ENCODE measurements at regions not wholly inside any gene's neighbourhood (a gene's known extent, or its start where the extent isn't known, plus 50 kb on each side); places are given as distances from the start of the nearest gene placed in this dataset.
"Not testable (repeated sequence)": the region's sequence is repeated elsewhere in the genome, so short reads cannot be mapped to it uniquely, and the experiment has no call there.

DNA sequence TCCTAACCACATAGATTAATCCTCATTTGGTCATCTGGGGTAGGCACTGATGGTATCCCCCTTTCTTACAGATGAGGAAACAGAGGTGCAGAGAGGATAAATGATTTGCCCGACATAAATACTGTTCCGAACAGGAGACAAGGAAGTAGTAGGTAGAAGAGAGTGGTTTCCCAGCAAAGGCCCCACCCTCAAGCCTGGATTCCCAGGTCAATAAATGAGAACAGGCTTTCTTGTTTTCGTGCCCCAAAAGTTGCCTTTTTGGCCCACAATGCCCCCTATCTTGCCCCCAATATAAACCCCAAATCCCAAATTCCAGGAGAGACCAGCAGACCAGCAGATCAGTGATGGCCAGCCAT, 125.5 kb upstream of the PRR20G start:
- no peak for DNase-seq

DNA sequence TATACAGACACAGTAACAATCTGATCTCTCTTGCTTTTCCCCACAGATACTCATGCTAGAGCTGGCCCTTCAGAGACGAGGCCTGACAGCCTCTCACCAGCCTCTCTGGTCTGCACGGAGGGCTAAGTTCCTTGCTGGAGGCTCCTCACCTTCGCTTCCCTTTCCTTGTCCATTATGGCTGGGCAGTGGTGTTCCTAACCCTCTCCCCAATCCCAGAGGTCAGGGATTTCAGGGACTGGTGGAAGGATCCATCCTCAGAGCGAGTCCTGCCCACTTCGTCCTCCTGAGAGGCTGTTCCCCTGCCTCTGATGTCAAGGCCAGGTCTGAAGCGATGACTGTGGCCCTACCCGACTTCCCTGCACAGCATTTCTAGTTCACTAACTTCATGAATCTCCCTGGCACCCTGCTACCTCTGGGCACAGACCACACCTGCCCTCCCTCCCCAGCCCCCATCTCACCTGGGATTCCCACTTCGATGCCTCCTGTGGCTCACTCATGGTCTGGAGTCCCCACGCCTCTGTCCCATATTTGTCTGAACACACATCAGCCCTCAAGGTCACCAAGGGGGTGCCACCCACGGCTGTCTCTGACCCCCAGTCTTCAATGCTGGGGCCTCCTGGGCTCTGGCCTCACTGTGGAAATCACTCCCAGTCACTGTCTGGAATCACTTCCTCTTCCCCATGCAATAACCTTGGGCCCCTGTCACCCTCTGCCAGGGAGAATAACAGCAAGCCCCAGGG, 124.9 kb upstream of the PRR20G start:
- no peak for DNase-seq

DNA sequence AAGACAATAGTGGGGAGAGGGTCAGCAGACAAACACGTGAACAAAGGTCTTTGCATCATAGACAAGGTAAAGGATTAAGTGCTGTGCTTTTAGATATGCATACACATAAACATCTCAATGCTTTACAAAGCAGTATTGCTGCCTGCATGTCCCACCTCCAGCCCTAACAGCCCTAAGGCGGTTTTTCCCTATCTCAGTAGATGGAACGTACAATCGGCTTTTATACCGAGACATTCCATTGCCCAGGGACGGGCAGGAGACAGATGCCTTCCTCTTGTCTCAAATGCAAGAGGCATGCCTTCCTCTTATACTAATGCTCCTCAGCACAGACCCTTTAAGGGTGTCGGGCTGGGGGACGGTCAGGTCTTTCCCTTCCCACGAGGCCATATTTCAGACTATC, 124.0 kb upstream of the PRR20G start:
- DNase-seq = not testable (repeated sequence)

DNA sequence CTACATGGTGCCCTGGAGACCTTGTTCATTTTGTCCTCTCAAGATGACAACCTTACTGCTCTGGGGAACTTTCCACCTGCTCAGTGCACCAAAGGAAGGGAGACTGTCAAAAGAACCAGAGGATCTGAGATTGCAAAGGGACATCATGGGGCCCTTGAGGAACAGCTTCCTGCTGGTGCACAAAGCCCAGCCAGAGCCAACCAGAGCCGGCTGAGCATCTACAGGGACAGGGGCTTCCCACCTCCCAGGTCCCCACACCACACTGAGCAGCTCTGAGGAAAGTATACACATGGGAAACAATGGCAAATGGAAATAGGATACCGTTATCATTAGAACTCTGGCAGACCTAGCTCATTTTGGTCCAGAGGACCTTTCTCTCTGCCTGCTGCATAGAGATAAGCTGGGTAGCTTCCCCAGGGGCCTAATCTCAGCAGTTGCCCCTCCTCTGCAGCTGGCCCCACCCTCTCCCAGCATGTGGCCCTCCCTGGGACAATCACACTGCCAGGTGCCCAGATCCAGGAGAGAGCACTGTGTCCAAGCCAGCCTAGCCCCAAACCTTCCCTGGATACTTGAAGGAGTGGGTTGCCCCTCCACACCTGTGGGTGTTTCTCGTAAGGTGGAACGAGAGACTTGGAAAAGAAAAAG, 123.4 kb upstream of the PRR20G start:
- no peak for DNase-seq

DNA sequence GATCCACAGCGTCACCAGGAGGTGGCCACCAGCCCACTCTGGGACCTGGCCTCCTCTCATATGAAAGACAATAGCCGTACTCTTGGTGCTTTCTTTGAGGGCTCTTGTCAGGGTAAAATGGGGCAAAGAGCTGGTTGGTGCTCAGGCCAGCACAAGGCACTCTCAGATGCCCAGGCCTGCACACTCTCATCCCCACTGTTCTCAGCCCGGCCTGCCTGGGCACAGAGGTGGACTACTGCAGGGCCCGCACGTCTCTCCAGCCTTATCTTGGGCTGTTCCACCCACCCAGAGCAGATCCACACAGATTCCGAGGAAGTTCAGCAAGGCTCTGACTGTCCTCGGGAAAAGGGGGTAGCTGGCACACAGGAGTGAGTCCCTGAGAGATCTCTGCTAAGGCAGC, 122.8 kb upstream of the PRR20G start:
- DNase-seq = no peak

DNA sequence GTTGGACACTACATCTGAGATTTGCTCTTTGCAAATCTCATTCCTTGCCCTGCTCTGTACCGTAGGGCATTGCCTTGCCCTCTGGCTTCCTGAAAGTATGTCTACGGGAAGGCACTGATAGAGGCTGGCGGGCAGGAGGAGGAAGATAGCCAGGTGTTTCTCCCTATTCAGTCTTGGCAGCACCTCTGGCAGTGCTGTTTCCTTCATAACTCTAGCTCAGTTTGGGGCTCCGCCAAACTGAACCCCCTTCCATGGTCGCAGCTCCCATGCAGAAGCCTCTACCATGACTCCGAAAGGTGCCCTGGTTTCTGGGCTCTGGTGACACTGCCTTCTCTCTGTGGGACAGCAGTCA, 122.3 kb upstream of the PRR20G start:
- DNase-seq = no peak

DNA sequence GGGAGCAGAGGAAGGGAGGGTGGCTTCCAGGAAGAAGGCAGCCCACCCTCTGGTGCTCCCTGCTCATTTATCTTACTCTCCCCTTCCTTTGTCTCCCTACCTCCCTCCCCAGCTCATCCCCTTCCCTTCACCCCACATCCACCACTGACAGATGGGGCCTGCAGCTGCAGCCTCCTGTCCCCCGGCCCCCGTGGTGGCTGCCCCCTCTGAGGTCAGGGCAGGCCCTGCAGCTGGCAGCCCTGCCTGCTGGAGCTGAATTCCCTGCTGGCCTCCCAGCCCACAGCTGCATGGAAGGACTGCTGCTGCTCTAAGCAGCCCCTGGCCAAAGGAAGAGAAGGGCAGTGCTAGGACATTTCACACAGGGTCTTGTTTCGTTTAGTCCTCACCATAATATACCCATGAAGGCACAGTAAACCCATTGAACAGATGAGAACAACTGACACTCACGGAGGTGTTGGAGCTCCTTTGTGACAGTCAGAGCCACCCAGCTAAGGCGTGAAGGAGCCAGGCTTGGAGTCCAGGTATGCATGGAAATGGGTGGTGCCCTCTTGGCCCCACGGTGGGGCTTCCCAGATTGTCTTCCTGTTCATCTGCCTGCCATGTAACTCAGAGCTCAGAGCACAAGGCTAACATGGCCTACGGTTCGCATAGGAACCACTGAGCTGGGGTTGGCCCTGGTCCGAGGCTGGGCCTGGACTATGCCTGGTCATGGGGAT, 121.7 kb upstream of the PRR20G start:
- no peak for DNase-seq

DNA sequence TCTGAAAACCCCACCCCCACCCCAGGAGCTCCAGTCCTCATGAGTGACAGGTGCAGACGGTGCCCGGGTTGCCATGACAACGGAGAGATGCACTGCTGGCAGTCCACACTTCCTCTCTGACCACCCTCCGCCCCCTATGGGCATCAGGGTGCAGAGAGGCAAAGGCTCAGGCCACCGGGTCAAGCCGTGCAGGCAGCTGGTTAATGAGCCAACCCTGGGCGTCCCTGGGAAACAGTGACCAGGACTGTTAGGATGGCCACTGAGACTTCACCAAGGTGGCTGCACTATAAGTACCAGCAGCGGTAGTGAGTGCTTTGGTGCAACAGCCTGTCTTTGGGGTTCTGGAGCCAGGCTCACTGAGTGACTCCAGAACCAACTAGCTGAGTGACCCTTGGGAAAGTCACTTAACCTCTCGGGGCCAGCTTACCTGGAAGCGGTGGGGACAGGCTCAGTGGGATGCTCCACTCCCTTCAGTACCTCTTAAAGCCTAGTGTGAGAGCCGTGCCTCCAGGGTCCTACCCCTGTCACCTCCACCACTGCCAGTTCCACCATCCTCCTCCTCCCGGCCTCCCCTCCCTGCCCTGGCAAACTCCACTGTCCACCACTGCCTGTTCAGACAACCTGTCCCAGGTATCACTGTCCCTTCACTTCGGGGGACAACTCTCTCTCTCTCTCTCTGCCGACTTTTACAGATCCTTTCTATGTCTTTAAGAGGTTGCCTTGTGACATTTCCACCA, 121.0 kb upstream of the PRR20G start:
- peak; percentile 5 for DNase-seq

DNA sequence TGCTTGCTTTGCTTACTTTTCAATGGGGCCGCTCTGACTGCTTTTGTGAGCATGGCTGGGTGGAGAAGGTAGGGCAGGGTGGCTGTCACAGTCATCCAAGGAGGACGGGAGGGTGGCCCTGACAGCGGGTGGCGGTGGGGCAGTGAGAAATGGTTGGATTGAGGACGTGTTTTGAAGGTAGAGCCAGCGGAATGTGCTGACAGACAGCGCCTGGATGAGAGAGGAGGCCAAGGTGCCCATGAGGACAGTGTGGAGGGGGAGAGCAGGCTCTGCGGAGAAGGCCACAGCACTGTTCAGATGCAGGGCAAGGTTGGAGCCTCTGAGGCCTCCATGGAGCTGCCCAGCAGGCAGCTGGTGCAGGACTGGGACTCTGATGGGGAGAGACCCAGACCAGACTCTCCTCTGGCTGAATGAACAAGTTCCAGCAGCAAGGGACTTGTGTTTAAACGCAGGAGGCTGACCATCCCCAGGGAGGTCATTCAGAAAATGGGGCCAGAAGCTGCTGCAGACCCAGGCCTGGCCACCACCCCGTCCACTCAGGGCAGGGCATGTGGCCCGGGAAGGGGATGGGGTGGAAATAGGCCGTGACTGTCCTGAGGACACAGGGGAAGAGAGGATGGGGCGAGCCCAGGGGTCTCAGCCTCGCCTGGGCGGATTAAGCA, 120.3 kb upstream of the PRR20G start:
- DNase-seq = no peak

DNA sequence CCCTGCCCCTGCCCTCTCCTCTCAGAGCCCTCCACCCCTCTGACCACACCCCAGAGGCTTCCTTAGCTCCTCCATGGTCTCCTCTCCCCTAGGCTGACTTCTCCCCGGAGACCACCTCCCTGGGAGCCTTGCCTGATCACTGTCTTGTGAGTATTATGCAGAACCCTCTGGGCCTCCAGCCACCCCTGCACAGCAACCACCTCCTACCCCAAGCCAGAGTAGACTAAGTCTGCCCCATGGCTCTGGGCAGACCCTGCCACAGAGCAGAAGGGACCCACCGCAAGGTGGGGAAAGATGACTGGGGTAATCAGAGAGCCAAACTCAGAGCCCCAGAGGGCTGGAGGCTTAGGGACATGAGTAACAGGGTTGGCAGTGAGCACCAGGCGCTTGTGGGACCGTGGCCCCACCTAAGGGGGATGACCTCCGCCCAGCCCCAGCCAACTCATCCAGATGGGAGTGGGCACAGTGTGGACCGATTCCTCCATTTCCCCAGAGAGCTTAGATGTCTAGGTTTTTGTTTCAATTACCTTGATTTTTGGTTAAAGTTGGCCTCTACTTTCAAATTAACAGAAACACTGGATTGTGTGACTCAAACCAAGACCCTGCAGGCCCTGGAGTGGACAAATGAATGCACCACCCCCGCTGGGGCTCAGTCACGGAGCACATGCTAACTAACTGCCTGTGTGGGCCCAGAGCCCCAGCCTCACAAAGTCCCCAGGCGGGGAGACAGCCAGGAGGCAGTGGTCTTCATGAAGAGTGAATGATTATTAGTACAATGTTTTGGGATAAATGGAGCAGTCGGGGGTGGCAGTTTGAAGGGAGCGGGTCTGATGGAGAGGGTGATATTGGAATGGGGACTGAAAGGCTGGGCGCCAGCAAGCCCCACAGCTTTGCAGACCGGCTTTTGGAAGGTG, 119.4 kb upstream of the PRR20G start:
- DNase-seq = no peak

DNA sequence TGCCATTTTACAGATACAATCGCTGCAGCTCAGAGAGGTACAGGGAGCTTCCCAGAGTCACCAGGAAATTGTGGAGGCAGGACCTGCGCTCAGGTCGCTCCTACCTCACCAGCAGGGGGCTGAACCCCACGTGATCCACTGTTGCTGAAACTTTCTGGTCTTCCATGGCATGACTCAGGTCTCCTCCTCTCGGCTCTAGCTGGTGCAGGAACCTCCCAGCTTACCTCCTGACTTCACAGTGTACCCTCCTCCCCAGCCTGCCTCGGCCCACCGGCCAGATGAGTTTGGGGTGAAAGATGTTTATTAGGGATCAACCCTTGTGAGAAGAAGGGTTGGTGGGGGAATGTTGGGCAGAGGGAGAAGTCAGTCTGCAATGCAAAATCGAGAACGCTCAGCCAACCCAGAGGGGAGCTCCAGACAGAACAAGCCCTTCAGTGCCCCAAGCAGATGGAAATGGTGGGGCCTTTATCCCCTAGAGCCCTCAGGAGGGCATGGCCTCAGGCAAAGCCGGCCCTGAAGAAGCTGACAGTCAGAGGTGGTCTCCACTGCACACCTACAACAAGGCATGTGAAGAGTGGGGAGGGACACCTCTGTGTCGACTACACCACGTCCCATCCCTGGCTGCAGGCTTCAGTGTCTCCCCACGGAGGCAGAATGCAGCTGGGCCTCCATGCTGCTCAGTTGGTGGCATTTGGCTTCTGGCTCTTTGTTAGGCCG, 118.6 kb upstream of the PRR20G start:
- no peak for DNase-seq

DNA sequence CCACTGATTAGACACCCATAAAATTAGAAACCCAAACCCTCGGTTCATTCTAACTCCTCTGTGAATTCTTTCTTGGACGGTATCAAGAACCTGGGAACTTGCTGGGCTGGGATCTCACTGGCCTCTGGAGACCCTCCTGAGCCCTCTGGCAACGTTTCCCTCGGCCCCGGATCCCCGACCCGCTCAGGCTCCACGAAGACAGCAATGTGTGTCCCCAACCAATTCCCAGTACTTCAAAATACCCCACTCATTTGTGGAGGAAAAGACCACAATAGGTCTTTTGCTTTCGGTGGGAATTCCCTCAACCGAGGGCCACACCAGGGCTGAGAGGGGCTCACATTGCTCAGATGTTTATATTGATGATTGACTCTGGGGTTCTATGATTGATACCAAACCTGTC, 117.9 kb upstream of the PRR20G start:
- no peak for DNase-seq

DNA sequence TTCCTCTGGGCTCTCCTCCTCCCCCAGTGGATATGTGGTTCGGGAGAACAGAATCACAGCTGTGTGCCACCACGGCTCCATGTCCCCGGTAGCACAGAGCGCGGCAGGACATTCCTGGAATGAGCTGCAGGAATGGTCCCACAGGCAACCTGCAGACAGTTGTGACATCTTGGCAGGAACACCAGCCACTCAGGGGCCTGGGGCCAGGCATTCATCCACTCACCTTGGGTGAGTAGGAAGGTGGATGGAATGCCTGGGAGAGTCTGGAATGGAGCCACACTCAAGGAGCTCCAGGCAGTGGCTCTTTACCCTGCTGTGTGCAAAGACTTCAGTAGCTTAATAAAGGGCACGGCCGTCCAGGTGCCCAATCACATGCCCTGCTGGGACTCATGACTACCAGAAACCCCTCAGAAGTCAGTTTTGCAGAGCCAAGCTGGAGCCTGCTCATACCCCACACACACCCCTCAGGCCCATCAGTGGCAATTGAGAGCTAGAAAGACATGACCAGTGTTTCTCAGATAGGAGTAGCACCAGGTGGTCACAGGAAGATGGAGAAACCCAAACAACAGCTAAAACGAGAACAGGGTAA, 117.3 kb upstream of the PRR20G start:
- DNase-seq = no peak

DNA sequence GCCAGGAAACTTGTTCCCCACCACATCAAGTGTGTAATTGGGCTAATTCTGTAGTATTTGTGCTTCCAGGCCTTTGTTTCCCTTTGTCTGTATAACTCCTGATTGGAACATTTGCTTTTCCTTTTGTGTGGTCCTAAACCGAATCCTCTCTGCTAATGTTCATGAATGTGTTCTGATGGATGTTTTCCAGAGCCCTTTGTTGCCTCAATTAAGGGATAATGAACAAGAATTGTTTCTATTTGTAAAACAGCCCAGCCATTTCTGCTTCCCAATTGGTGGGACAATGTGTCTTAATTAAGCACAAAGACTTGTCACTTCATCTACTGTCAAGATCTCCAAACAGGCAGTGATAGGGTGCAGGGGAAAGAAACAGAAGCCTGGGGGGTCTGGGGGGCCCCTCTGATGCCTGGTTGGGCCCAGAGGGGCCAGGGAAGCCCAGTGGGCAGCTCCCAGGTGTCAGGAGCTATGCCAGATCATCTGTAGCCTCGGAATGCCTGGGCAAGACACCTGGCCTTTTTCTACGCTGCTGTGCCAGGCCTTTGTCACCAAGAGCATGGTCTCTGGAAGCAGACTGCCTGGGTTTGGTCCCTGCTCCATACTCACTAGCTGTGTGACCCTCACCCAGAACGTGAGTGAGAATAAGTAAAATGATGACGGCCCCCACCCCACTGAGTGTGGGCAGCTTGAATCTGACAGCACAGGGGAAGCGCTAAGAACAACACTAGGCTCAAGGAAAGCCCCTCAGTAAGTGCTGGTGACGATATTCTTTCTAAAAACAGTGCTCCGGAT, 116.6 kb upstream of the PRR20G start:
- DNase-seq = no peak

DNA sequence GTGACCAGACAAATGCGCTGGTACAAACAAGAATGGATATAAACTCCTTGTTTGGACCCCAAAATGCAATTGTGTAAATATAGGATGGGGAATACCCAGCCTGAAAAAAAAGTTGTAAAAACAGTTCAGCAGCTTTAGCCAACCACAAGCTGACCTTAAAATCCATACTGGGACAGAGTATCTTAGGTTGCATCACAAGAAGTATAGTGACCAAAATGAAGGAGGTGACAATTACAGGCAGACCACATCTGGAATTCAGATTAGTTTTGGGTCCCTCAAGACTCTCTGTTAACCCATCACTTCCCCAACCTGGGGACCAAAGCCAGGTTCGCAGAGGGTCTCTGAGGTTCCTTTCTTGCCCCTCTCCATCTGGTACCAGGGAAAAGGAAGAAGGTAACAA, 115.9 kb upstream of the PRR20G start:
- DNase-seq = no peak

DNA sequence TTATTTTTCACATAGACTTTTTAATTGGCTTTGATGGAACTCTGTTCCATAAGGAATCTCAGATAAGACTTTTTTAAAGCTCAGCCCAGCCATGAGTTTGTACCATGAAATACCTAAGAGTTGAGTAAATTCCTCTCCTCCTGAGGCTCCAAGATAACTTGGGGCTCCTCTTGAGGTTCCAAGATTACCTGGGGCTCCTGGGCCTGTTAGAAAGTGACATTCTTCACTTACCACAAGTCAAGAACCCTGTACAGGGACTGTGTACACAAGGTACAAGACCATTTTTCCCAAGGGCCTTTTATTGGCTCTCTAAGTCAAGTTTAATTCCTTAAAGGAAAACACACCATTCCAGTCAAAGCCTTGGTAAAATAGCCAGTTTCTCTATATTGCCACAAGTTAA, 111.3 kb upstream of the PRR20G start:
- no peak for DNase-seq

DNA sequence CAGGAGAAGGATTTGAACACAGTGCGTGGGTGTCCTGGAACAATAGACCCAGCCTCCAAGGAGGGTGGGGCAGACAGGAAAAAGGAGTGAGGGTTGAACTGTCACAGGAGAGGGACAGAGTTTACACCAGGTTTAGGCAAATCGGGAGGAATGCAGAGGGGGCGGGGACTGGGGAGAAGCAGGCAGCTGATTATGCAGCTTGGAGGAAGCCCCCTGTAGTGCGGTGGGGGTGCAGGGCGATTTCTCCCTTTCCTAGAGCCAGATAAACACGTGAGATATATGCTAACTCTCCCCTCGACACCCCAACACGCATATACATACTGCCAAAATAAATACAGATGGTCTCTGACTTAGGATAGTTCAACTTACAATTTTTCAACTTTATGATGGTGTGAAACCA, 108.6 kb upstream of the PRR20G start:
- no peak for DNase-seq

DNA sequence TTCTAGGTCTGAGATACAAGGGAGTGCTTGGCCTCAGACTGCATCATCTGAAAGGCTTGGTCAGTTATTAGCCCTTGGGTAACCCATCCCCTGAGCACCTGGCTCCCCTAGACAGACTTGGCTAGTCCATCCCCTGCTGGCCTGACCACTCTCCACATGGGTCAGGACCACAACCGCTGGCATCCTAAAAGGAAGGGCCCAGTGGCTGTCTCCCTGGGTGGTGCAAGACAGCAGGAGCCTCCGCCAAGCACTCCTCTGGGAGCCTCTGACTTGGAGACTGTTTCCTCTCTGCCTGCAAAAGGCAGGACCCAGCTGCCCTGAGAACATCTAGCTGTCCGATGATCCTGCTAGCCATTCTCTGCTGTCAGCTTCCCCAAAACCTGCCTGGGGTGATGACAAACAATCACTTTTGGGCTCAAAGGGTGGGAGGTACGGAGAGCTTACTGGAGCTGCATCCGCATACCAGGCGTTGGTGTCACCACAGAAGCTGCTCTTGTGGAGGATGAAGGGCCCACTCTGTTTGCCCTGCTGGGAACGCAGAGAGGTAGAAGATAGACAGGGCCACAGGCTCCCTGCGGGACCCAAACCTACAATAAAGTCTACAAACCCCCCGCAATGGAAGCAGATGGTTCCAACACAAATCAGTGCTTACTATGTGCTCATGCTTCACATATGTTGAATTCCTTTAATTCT, 108.0 kb upstream of the PRR20G start:
- DNase-seq = no peak

DNA sequence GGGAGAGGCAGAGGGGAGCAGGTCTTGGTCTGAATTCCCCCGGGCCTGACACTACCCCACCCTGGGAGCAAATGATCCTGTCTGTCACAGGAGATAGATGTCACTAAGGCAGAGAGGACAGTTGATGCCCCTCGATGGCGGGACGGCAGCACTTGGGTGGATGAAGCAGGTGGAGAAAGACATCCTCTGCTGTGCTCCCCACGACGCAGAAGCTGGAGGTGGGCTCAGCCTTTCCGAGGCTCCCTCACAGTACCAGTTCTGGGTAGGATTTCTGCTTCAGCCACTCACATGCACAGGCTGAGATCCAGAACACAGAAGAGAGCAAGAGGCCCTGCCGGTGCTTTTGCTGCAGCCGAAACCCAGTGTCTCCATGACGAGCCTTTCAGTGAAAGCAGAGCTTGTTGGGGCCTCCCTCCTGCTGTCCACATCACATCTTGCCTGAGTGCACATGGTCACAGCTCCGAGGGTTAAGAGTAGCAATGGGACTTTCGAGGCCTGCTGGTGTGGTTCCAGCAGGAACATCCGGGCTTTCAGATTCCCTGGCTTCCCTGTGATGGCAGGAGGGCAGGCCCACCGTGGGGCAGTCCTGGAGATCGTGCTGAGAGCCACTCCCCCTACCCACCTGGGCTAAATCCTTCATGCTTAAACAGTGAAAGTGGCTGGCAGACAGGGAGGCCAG, 107.3 kb upstream of the PRR20G start:
- DNase-seq = no peak

Data from NCI-H69 (cell line).